Prostate gland (tissue), 2 donors: ENCODE measurements at regions not wholly inside any gene's neighbourhood (a gene's known extent, or its start where the extent isn't known, plus 50 kb on each side); places are given as distances from the start of the nearest gene placed in this dataset.

Experiments used
- DNase-seq: peaks from one replicate; pipeline ENCODE4 v3.0.0-alpha.2; 2019; ENCODE audit warnings: low spot score
- H3K27ac ChIP-seq, 2 donors: fragments of 200-600 bp; sonication (generic); 2 replicates each; pipeline ENCODE4 v1.5.1; 2017 to 2019
- H3K27me3 ChIP-seq: fragments of 200-600 bp; sonication (generic); replicated peaks from 2 replicates; pipeline ENCODE4 v1.5.1; 2019; ENCODE audit not compliant: insufficient read depth
- H3K36me3 ChIP-seq, 2 donors: fragments of 200-600 bp; sonication (generic); 1 replicate in 1 of 2; 2 replicates in 1 of 2; pipeline versions ENCODE4 v1.5.1 to v1.8.1; 2017 to 2019
- H3K4me1 ChIP-seq: fragments of 200-600 bp; sonication (generic); replicated peaks from 2 replicates; pipeline ENCODE4 v1.5.1; 2019
- H3K4me3 ChIP-seq, 2 donors: fragments of 200-600 bp; sonication (generic); 2 replicates each; pipeline ENCODE4 v1.5.1; 2017 to 2019
- H3K9me3 ChIP-seq: fragments of 200-600 bp; sonication (generic); 2 replicates; pipeline ENCODE4 v1.5.1; 2017
- CTCF ChIP-seq, 4 experiments: fragments of 200-600 bp in 2 of 4; fragments of 450-650 bp in 2 of 4; sonication (generic) in 2 of 4; IDR thresholded peaks; 1 replicate in 3 of 4; 2 replicates in 1 of 4; pipeline ENCODE4 v1.5.1; 2016 to 2019; ENCODE audit warnings: antibody characterized with exemption in 4 of 4, mild to moderate bottlenecking in 2 of 4, moderate library complexity in 2 of 4
- POLR2A ChIP-seq: fragments of 450-650 bp; IDR thresholded peaks from one replicate; pipeline ENCODE4 v1.6.1; 2016; ENCODE audit warnings: antibody characterized with exemption, mild to moderate bottlenecking
- POLR2AphosphoS5 ChIP-seq: sonication (generic); formaldehyde crosslinking; IDR thresholded peaks from one replicate; pipeline ENCODE4 v1.6.1; 2017; ENCODE audit warnings: antibody characterized with exemption
- WGBS: methylation state at CpG from one replicate; pipeline ENCODE4 v1.1.5; 2018; 5-methylcytosine and 5-hydroxymethylcytosine counted together
- intact Hi-C: fragments of 100-400 bp; cut with DNase I; formaldehyde crosslinking; loops from one replicate; pipeline ENCODE4 v1.14.2; 2022

- TF ChIP-seq POLR2AphosphoS5 (no peak), CTCF (IDR thresholded peaks at IDR 0.05) (no peak), POLR2A (no peak)
- Histone ChIP-seq H3K36me3 (no peaks in the 10 kb centered on the region), H3K4me1 (no peaks in the 10 kb centered on the region), H3K9me3 (no peaks in the 10 kb centered on the region), H3K4me3 (no peak overlapping the region), H3K27me3 (no peaks in the 10 kb centered on the region), H3K27ac (no peak overlapping the region)
- 80% methylated on average over 2 of the region's 2 CpGs for WGBS
- no peak for DNase-seq
- intact Hi-C loops, result no loop called here
Observed at GRCh38 chr17:69643686-69644085, 229.2 kb downstream of the MAP2K6 start.

- H3K4me3 ChIP-seq, result no peak overlapping the region
- H3K4me1 ChIP-seq, result no peaks in the 10 kb centered on the region
- WGBS, result 71% methylated on average over 3 of the region's 3 CpGs
- intact Hi-C loops, result no loop called here
- H3K27ac ChIP-seq, result no peak overlapping the region
- H3K9me3 ChIP-seq, result no peaks in the 10 kb centered on the region
- no peaks in the 10 kb centered on the region for H3K27me3 ChIP-seq
- no peaks in the 10 kb centered on the region for H3K36me3 ChIP-seq
- no peak for DNase-seq
- TF ChIP-seq POLR2A (no peak), POLR2AphosphoS5 (no peak), CTCF (IDR thresholded peaks at IDR 0.05) (no peak)
Observed at GRCh38 chr17:69646729-69647128, 232.2 kb downstream of the MAP2K6 start.

GRCh38 chr17:69650881-69651280 lies 236.4 kb downstream of the MAP2K6 start:
- 83% methylated on average over 5 of the region's 5 CpGs for WGBS
- Histone ChIP-seq H3K36me3 (no peaks in the 10 kb centered on the region), H3K27ac (no peak overlapping the region), H3K9me3 (no peaks in the 10 kb centered on the region), H3K4me3 (no peak overlapping the region), H3K27me3 (no peaks in the 10 kb centered on the region), H3K4me1 (no peaks in the 10 kb centered on the region)
- DNase-seq, result no peak
- TF ChIP-seq POLR2AphosphoS5 (no peak), POLR2A (no peak), CTCF (IDR thresholded peaks at IDR 0.05) (no peak)
- intact Hi-C loops, result no loop called here

- Histone ChIP-seq H3K4me1 (no peaks in the 10 kb centered on the region), H3K4me3 (no peak overlapping the region), H3K36me3 (no peaks in the 10 kb centered on the region), H3K27ac (no peak overlapping the region), H3K27me3 (no peaks in the 10 kb centered on the region), H3K9me3 (no peaks in the 10 kb centered on the region)
- intact Hi-C loops, result no loop called here
- no peak for DNase-seq
- WGBS, result 53% methylated on average over 2 of the region's 2 CpGs
- TF ChIP-seq POLR2AphosphoS5, result no peak
- no peak for TF ChIP-seq POLR2A
- TF ChIP-seq CTCF (IDR thresholded peaks at IDR 0.05), result no peak
Observed at GRCh38 chr17:69651921-69652320, 237.4 kb downstream of the MAP2K6 start.

- Histone ChIP-seq H3K27ac (no peak overlapping the region), H3K9me3 (no peaks in the 10 kb centered on the region), H3K4me3 (no peak overlapping the region), H3K36me3 (no peaks in the 10 kb centered on the region), H3K4me1 (no peaks in the 10 kb centered on the region), H3K27me3 (no peaks in the 10 kb centered on the region)
- no peak for TF ChIP-seq POLR2AphosphoS5
- TF ChIP-seq POLR2A, result no peak
- no peak for TF ChIP-seq CTCF (IDR thresholded peaks at IDR 0.05)
- DNase-seq, result no peak
- 63% methylated on average over 8 of the region's 8 CpGs for WGBS
- intact Hi-C loops, result no loop called here
Observed at GRCh38 chr17:69654981-69655855, 240.7 kb downstream of the MAP2K6 start.
